OCI-LY7 (cell line): ENCODE measurements at regions not wholly inside any gene's neighbourhood (a gene's known extent, or its start where the extent isn't known, plus 50 kb on each side); places are given as distances from the start of the nearest gene placed in this dataset.
"Not testable (repeated sequence)": the region's sequence is repeated elsewhere in the genome, so short reads cannot be mapped to it uniquely, and the experiment has no call there.

ENCODE experiments used
- CTCF ChIP-seq: fragments of 200-600 bp; sonication (generic); conservative IDR thresholded peaks from 2 replicates; pipeline ENCODE4 v1.5.1; 2014; ENCODE audit warnings: mild to moderate bottlenecking, antibody characterized with exemption, low read length, moderate library complexity, mixed read lengths
- EZH2phosphoT487 ChIP-seq: fragments of 200-600 bp; sonication (generic); IDR thresholded peaks from 2 replicates; pipeline ENCODE4 v1.6.1; 2018; ENCODE audit warnings: low read depth, borderline replicate concordance, mild to moderate bottlenecking, mixed run types, antibody characterized with exemption, low read length, moderate library complexity, mixed read lengths

GRCh38 chr6:60763464-60764080 is 1522.5 kb downstream of the KHDRBS2 start:
- TF ChIP-seq EZH2phosphoT487, CTCF: not testable (repeated sequence)
